ENCODE measurements at regions not wholly inside any gene's neighbourhood (a gene's known extent, or its start where the extent isn't known, plus 50 kb on each side); places are given as distances from the start of the nearest gene placed in this dataset.

GRCh38 chr11:109752212-109752825 lies 330.3 kb downstream of the C11orf87 start:
- no peaks in the 10 kb centered on the region for H3K36me3 ChIP-seq (replicated peaks in 1 of 2; ENCODE audit: control insufficient read depth in 1 of 2, insufficient read depth in 2 of 2, low read length in 1 of 2)
- no peak overlapping the region for H3K27ac ChIP-seq (ENCODE audit: low read depth in 2 of 2, low read length in 1 of 2)
- H3K9me3 ChIP-seq = no peaks in the 10 kb centered on the region
- H3K79me2 ChIP-seq (ENCODE audit: insufficient read depth) = no peaks in the 10 kb centered on the region
- H3K4me3 ChIP-seq (ENCODE audit: low read depth in 2 of 2, low read length in 1 of 2) = no peak overlapping the region
- no peak overlapping the region for H3K4me2 ChIP-seq
- H3K9me2 ChIP-seq = no peaks in the 10 kb centered on the region
- no peak for DNase-seq
- 47% methylated on average over 5 of the region's 5 CpGs for WGBS (ENCODE audit: low lambda C conversion rate)
- no peak overlapping the region for H3K9ac ChIP-seq
- H2AFZ ChIP-seq (ENCODE audit: low read depth) = no peak overlapping the region
- ChIA-PET POLR2A (no interaction called here), CTCF (no interaction called here)
- no peaks in the 10 kb centered on the region for H3F3A ChIP-seq (replicated peaks; ENCODE audit: insufficient read depth)
- H3K4me1 ChIP-seq (ENCODE audit: control insufficient read depth in 1 of 2, insufficient read depth in 2 of 2, low read depth in 1 of 2, low read length in 1 of 2) = no peaks in the 10 kb centered on the region
- TF ChIP-seq TEAD4 (IDR thresholded peaks at IDR 0.05; ENCODE audit: borderline replicate concordance, insufficient read depth) = no peak
- TF ChIP-seq, protein P1, sequence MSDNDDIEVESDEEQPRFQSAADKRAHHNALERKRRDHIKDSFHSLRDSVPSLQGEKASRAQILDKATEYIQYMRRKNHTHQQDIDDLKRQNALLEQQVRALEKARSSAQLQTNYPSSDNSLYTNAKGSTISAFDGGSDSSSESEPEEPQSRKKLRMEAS (IDR thresholded peaks at IDR 0.05; ENCODE audit: low read depth) = no peak
- TF ChIP-seq TAF1 (IDR thresholded peaks at IDR 0.05; ENCODE audit: borderline replicate concordance, low read depth, low read length) = no peak
- no peak for TF ChIP-seq EZH2phosphoT487 (IDR thresholded peaks at IDR 0.05; ENCODE audit: borderline replicate concordance, low read depth)
- TF ChIP-seq NFIC (IDR thresholded peaks at IDR 0.05; ENCODE audit: borderline replicate concordance) = no peak
- no peak for TF ChIP-seq MEF2A (IDR thresholded peaks at IDR 0.05; ENCODE audit: borderline replicate concordance, low read depth)
- no peak for TF ChIP-seq ELF1 (IDR thresholded peaks at IDR 0.05)
- TF ChIP-seq SIN3A (IDR thresholded peaks at IDR 0.05; ENCODE audit: borderline replicate concordance, low read depth, low read length) = no peak
- no peak for TF ChIP-seq FOXM1 (IDR thresholded peaks at IDR 0.05; ENCODE audit: low read depth)
- no peak for TF ChIP-seq YY1 (IDR thresholded peaks at IDR 0.05; ENCODE audit: low read depth)
- TF ChIP-seq REST (IDR thresholded peaks at IDR 0.05; ENCODE audit: low read depth, low read length) = no peak
- TF ChIP-seq JUND (IDR thresholded peaks at IDR 0.05) = no peak
- TF ChIP-seq GATA2 (CRISPR knock-in tag; IDR thresholded peaks at IDR 0.05) = no peak
- TF ChIP-seq CTCF (IDR thresholded peaks at IDR 0.05) = no peak
- TF ChIP-seq RCOR1 (IDR thresholded peaks at IDR 0.05; ENCODE audit: low read length) = no peak
- TF ChIP-seq SMC3 (IDR thresholded peaks at IDR 0.05; ENCODE audit: low read depth, low read length) = no peak
- no peak for TF ChIP-seq TCF12 (IDR thresholded peaks at IDR 0.05)
- TF ChIP-seq MXI1 (IDR thresholded peaks at IDR 0.05; ENCODE audit: low read depth, low read length) = no peak
- H3K27me3 ChIP-seq (ENCODE audit: insufficient read depth) = no peaks in the 10 kb centered on the region
- H4K20me1 ChIP-seq (ENCODE audit: insufficient read depth) = no peaks in the 10 kb centered on the region

Measured in SK-N-SH (cell line).